GM10248 (cell line): ENCODE measurements at regions not wholly inside any gene's neighbourhood (a gene's known extent, or its start where the extent isn't known, plus 50 kb on each side); places are given as distances from the start of the nearest gene placed in this dataset.

ENCODE experiments used
- CTCF ChIA-PET: fragments of 300-600 bp; sonication (Branson Sonifier 250); formaldehyde crosslinking; extraction: SDS; loops from one replicate; lab custom pipeline; 2021; ENCODE audit warnings: antibody characterized with exemption; lab: Yijun Ruan, JAX
- POLR2A ChIA-PET: fragments of 350-650 bp; sonication (Branson Sonifier 250); formaldehyde crosslinking; extraction: SDS; loops from one replicate; lab custom pipeline; 2020; ENCODE audit warnings: antibody characterized with exemption; lab: Yijun Ruan, JAX
- DNase-seq: peaks from one replicate; pipeline ENCODE4 v3.0.0; 2012; ENCODE audit errors: extremely low spot score
- TF ChIP-seq, protein P1 (sequence below): IDR thresholded peaks from 2 replicates; pipeline ENCODE4 v1.5.1; 2012; ENCODE audit warnings: mild to moderate bottlenecking, low read depth; ENCODE audit errors: extremely low read depth, missing control alignments, control extremely low read depth

DNA sequence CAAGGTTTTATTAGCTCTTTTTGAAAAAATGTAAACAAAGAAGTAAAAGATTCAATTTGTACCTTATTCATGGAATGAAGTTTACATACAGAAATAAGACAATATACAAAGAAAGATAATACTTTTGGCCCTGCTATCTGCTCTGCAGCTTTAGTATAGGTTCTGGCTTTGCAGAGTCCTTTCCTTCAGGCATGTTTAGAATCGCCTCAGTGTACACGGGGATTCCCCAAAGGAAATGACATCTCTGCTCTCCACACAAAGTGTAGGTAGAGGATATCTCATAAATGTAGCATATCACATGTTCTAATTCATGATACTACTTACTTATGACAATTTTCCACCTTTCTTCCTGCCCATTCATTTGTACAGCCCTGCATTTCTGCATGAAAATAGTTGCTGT is 222.6 kb upstream of the DPYD start:
- CTCF ChIA-PET: interaction anchor here (0.9 kb wide), 1 partner anchor 12 kb away, joined by 3 read pairs; no protein-coding TSS in a partner anchor
- no peak for DNase-seq
- TF ChIP-seq, protein P1, sequence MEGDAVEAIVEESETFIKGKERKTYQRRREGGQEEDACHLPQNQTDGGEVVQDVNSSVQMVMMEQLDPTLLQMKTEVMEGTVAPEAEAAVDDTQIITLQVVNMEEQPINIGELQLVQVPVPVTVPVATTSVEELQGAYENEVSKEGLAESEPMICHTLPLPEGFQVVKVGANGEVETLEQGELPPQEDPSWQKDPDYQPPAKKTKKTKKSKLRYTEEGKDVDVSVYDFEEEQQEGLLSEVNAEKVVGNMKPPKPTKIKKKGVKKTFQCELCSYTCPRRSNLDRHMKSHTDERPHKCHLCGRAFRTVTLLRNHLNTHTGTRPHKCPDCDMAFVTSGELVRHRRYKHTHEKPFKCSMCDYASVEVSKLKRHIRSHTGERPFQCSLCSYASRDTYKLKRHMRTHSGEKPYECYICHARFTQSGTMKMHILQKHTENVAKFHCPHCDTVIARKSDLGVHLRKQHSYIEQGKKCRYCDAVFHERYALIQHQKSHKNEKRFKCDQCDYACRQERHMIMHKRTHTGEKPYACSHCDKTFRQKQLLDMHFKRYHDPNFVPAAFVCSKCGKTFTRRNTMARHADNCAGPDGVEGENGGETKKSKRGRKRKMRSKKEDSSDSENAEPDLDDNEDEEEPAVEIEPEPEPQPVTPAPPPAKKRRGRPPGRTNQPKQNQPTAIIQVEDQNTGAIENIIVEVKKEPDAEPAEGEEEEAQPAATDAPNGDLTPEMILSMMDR: no peak
- POLR2A ChIA-PET: no interaction called here

DNA sequence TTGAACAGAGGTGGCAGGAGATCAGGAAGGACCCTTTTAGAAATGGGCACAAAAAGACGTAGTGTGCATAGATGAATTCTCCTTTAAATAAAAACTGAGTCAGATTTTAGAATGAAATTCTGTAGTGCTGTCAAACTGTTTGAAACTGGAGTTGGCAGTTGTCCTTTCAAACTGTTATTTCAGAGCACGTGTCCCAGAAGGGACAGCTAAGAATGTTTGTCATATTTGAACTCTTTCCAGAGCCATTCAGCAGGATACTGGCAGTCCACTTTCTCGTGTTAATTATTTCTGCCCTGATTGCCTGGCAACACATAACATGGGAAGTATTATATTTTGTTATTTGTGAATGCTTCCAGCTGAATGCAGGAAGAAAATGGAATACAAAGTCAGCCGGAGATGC is 212.3 kb upstream of the DPYD start:
- CTCF ChIA-PET: no interaction called here
- TF ChIP-seq, protein P1: no peak
- POLR2A ChIA-PET: no interaction called here
- no peak for DNase-seq

DNA sequence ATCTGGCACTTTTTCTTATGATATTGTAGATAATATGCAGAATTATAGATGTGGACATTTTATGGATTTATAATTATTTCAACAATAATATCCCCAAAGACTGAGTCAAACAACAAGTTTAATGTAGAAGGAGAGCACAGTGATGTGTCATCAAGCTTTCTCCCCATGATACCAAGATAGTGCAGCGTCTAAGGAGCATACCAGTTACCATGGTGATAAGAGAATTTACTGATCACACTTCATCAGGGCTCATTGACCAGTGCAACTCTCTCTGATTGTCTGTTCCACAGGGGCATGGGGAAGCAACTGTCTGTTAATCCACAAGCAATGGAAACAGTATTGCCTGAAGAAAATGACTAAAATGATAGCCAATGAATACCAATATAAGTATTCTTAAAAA is 209.6 kb upstream of the DPYD start:
- CTCF ChIA-PET: interaction anchor here (1.6 kb wide), 1 partner anchor 75 kb away, joined by 3 read pairs; no protein-coding TSS in a partner anchor
- POLR2A ChIA-PET: no interaction called here
- DNase-seq: no peak
- TF ChIP-seq, protein P1: no peak

DNA sequence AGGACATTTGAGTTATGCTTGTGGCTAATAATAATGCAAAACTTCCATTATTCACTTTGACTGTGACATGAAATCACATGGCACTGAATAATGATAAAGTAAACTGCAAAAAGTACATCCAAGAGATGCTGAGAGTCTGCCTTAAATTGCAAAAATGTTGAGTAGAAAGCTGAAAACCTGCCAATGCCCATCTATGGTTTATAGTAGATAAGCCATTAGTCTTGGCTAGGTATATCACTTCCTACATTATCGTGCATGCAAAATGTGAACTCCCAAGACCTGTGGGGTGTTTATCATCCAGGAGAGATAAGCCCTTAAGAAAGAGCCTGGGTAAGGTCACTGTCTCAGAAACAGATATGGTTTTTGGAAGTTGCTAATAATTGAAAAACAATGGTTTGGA is 208.7 kb upstream of the DPYD start:
- CTCF ChIA-PET: interaction anchor here (1.6 kb wide), 1 partner anchor 74 kb away, joined by 3 read pairs; no protein-coding TSS in a partner anchor
- TF ChIP-seq, protein P1: no peak
- POLR2A ChIA-PET: no interaction called here
- DNase-seq: no peak

DNA sequence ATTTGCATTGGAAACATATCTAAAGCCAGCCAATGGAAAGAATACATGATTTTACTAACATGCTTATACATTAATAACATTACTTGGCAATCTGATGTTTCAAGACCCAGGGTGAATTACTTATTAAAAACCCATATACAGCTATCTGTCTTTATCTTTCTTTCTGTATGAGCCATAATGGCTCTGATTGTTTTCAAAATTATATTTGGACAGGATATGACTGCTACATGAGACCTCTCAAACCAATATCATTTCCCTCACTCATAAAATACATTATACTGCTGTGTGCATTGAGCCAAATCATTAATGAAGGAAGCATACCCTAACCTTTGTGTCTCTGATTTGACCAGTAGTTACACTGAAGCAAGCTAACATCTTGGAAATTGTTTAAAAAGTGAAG is 205.9 kb upstream of the DPYD start:
- TF ChIP-seq, protein P1: no peak
- DNase-seq: no peak
- CTCF ChIA-PET: interaction anchor here (1.1 kb wide), 1 partner anchor 8 kb away, joined by 3 read pairs; no protein-coding TSS in a partner anchor
- POLR2A ChIA-PET: no interaction called here

DNA sequence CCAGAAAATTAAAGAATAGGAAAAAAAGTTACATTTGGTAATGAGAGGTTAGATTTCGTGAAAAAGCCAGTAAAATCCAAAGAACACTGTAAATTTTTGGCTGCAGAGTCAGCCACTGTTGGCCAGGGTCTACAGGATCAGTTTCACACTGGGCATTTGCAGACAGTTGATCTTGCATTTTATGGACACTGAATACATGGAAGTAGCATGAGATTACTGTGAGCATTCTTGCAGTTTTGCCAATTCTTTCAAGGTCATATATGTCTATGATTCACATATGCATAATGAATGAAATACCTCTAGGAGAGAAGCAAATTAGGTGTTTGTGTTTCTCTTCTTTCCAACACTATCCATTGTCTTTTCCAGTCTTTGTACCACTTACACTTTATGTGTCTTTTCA is 200.8 kb upstream of the DPYD start:
- CTCF ChIA-PET: no interaction called here
- TF ChIP-seq, protein P1: no peak
- POLR2A ChIA-PET: no interaction called here
- no peak for DNase-seq
